Naive thymus-derived CD4-positive, alpha-beta T cell (primary cell): ENCODE measurements at regions not wholly inside any gene's neighbourhood (a gene's known extent, or its start where the extent isn't known, plus 50 kb on each side); places are given as distances from the start of the nearest gene placed in this dataset.

Source experiments
- ATAC-seq: fragments of 150-1000 bp; cut with Tn5 transposase; 2 replicates; pipeline ENCODE4 v1.10.0; 2021; ENCODE audit warnings: mild to moderate bottlenecking, moderate library complexity
- CTCF ChIA-PET: fragments of 350-600 bp; sonication (Branson Sonifier 250); formaldehyde crosslinking; loops from one replicate; lab custom pipeline; 2021; ENCODE audit warnings: antibody characterized with exemption; lab: Charles Lee
- POLR2A ChIA-PET: fragments of 350-600 bp; sonication (Branson Sonifier 250); formaldehyde crosslinking; loops from one replicate; lab custom pipeline; 2021; ENCODE audit warnings: antibody characterized with exemption, inconsistent platforms; lab: Charles Lee
- DNase-seq, 9 donors: peaks; one replicate each; pipeline versions ENCODE4 v3.0.0 to v3.0.0-alpha.2; 2020 to 2022; ENCODE audit warnings: mixed read lengths in 1 of 9
- H3K27ac ChIP-seq: one replicate; pipeline ENCODE4 v1.7.0; 2013; ENCODE audit warnings: mild to moderate bottlenecking, low read depth, low read length, moderate library complexity
- H3K27me3 ChIP-seq, 2 donors: one replicate each; pipeline ENCODE4 v1.7.0; 2013; ENCODE audit warnings: low read length in 2 of 2, mild to moderate bottlenecking in 2 of 2, moderate library complexity in 2 of 2; ENCODE audit not compliant: control insufficient read depth in 2 of 2, insufficient read depth in 2 of 2
- H3K36me3 ChIP-seq, 3 experiments: 1 replicate in 2 of 3; 2 replicates in 1 of 3; pipeline ENCODE4 v1.7.0; 2013; ENCODE audit warnings: low read length in 3 of 3, mild to moderate bottlenecking in 3 of 3, moderate library complexity in 1 of 3; ENCODE audit not compliant: insufficient read depth in 3 of 3, control insufficient read depth in 2 of 3
- H3K4me1 ChIP-seq, 2 donors: one replicate each; pipeline ENCODE4 v1.7.0; 2013; ENCODE audit warnings: low read length in 2 of 2, mild to moderate bottlenecking in 2 of 2, moderate library complexity in 1 of 2; ENCODE audit not compliant: control insufficient read depth in 2 of 2, insufficient read depth in 2 of 2
- H3K4me3 ChIP-seq: 2 replicates; pipeline ENCODE4 v1.7.0; 2013; ENCODE audit warnings: mild to moderate bottlenecking, low read length
- H3K9me3 ChIP-seq, 3 experiments: 1 replicate in 2 of 3; 2 replicates in 1 of 3; pipeline ENCODE4 v1.7.0; 2013; ENCODE audit warnings: low read length in 3 of 3; ENCODE audit not compliant: control insufficient read depth in 2 of 3
- H3K27ac Mint-ChIP-seq, 9 donors: one replicate each; pipeline ENCODE4 v1.8.0; 2020 to 2022; ENCODE audit warnings: mixed read lengths in 9 of 9, mild to moderate bottlenecking in 8 of 9, moderate library complexity in 5 of 9, inconsistent platforms in 2 of 9
- H3K27me3 Mint-ChIP-seq, 5 donors: one replicate each; pipeline ENCODE4 v1.8.0; 2021 to 2022; ENCODE audit warnings: mixed read lengths in 5 of 5, mild to moderate bottlenecking in 1 of 5
- H3K36me3 Mint-ChIP-seq, 5 donors: one replicate each; pipeline ENCODE4 v1.8.0; 2020 to 2022; ENCODE audit warnings: mixed read lengths in 5 of 5, mild to moderate bottlenecking in 3 of 5, inconsistent platforms in 1 of 5
- H3K4me1 Mint-ChIP-seq, 7 donors: one replicate each; pipeline ENCODE4 v1.8.0; 2020 to 2022; ENCODE audit warnings: mixed read lengths in 7 of 7, mild to moderate bottlenecking in 3 of 7, inconsistent platforms in 1 of 7
- H3K4me3 Mint-ChIP-seq, 10 donors: one replicate each; pipeline ENCODE4 v1.8.0; 2020 to 2022; ENCODE audit warnings: mild to moderate bottlenecking in 10 of 10, mixed read lengths in 10 of 10, moderate library complexity in 6 of 10, inconsistent platforms in 2 of 10
- H3K9me3 Mint-ChIP-seq, 11 donors: one replicate each; pipeline ENCODE4 v1.8.0; 2020 to 2022; ENCODE audit warnings: mixed read lengths in 11 of 11, mild to moderate bottlenecking in 4 of 11, inconsistent platforms in 1 of 11, moderate library complexity in 1 of 11
- intact Hi-C, 2 donors: fragments of 100-400 bp; cut with micrococcal nuclease; formaldehyde crosslinking; loops; one replicate each; pipeline ENCODE4 v1.15.1; 2023

DNA sequence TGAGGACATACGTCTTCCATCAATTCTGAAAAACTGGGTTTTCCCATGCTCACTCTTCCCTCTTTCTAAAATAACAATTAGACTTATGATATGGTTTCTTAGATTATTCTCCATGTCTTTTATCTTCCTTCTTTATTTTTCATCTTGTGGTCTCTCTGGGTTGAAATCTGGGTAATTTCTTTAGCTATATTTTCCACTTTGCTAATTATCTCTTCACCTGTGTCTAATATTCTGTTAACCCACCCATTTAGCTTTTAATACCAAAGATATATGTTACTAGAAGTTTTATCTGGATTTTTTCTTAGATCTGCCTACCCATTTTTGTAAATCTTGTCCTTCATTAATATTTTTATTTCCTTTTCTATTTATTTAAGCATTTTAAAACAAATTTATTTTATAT lies 121.8 kb downstream of the TENT5A start:
- Histone ChIP-seq H3K36me3 (no peaks in the 10 kb centered on the region), H3K4me1 (no peaks in the 10 kb centered on the region), H3K9me3 (peaks cover 0 to 6% (median 0%) of the 10 kb centered on the region in 3 experiments), H3K4me3 (no peak overlapping the region), H3K27me3 (no peaks in the 10 kb centered on the region), H3K27ac (no peak overlapping the region)
- no peak for ATAC-seq
- ChIA-PET POLR2A (no interaction called here), CTCF (no interaction called here)
- Mint-ChIP-seq H3K27me3 (no peaks in the 10 kb centered on the region), H3K9me3 (peaks cover 2 to 41% (median 10%) of the 10 kb centered on the region in 11 donors), H3K4me1 (no peaks in the 10 kb centered on the region), H3K36me3 (peaks cover 0 to 4% (median 0%) of the 10 kb centered on the region in 5 donors), H3K4me3 (no peak overlapping the region), H3K27ac (no peak overlapping the region)
- no peak for DNase-seq
- intact Hi-C loops = no loop called here

- no peak overlapping the region for H3K27ac ChIP-seq
- Mint-ChIP-seq H3K27ac (no peak overlapping the region), H3K36me3 (no peaks in the 10 kb centered on the region), H3K4me1 (no peaks in the 10 kb centered on the region), H3K4me3 (no peak overlapping the region), H3K27me3 (no peaks in the 10 kb centered on the region), H3K9me3 (peaks cover 0 to 13% (median 4%) of the 10 kb centered on the region in 11 donors)
- H3K4me1 ChIP-seq = no peaks in the 10 kb centered on the region
- no peak overlapping the region for H3K4me3 ChIP-seq
- no peaks in the 10 kb centered on the region for H3K36me3 ChIP-seq
- no peaks in the 10 kb centered on the region for H3K9me3 ChIP-seq
- intact Hi-C loops = no loop called here
- ChIA-PET POLR2A (no interaction called here), CTCF (no interaction called here)
- no peaks in the 10 kb centered on the region for H3K27me3 ChIP-seq
- ATAC-seq (no peak), DNase-seq (no peak)
Observed at GRCh38 chr6:81625216-81625615, 127.3 kb downstream of the TENT5A start.

DNA sequence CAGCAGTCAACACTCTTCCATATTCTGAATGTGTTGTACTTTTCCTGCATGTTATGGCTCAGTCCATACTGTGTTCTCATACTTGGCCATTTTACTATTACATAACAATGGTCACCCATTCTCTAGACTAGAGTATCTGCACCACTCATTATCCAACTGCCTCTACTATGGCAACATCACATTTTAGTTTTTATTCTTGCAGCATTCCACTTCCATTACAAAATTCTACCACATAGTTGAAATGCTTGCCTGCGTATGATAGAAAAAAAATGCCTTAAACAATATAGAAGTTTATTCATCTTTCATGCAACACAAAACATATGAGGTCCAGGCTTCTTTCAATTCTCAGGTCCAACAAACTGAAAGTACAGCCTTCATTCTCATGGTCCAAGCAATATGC lies 128.0 kb downstream of the TENT5A start:
- no peaks in the 10 kb centered on the region for H3K9me3 ChIP-seq
- ChIA-PET CTCF (no interaction called here), POLR2A (no interaction called here)
- peaks cover 0 to 9% (median 4%) of the 10 kb centered on the region in 11 donors for H3K9me3 Mint-ChIP-seq
- H3K36me3 Mint-ChIP-seq = no peaks in the 10 kb centered on the region
- no peak for ATAC-seq
- intact Hi-C loops = no loop called here
- DNase-seq = no peak
- H3K4me3 Mint-ChIP-seq = no peak overlapping the region
- no peaks in the 10 kb centered on the region for H3K36me3 ChIP-seq
- H3K27me3 ChIP-seq = no peaks in the 10 kb centered on the region
- H3K27ac Mint-ChIP-seq = no peak overlapping the region
- H3K27ac ChIP-seq = no peak overlapping the region
- no peak overlapping the region for H3K4me3 ChIP-seq
- H3K4me1 ChIP-seq = no peaks in the 10 kb centered on the region
- no peaks in the 10 kb centered on the region for H3K4me1 Mint-ChIP-seq
- H3K27me3 Mint-ChIP-seq = no peaks in the 10 kb centered on the region

DNA sequence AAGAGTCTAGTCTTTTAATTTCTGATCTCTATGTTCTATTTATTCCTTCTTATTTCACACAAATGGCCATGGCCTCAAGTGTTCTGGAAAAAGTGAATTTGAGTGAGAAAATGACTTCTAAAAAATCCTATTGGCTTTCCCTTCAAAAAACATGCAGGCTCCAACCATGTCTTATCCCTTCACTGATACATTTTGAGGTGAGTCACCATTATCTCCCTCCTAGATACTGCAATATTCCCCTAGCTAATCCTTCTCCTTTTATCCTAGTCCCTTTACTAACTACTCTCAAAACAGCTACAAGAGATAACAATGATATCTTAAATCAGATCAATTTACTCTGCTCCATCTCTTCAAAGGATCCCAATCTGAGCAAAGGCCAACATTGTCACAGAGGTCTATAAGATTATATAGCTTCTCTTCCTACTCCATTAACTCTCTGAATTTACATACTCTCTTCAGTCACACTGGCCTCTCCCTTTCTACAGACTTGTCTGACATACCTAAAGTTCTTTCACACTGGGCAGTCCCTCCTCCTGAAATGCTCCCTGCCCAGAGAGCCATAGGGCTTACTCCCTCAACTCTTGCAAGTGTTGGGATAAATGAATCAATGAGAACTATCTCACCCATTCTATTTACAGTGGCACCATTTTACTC lies 129.2 kb downstream of the TENT5A start:
- CTCF ChIA-PET = no interaction called here
- intact Hi-C loops = no loop called here
- Histone ChIP-seq H3K4me1 (no peaks in the 10 kb centered on the region), H3K36me3 (no peaks in the 10 kb centered on the region), H3K4me3 (no peak overlapping the region), H3K27ac (no peak overlapping the region), H3K9me3 (no peaks in the 10 kb centered on the region), H3K27me3 (no peaks in the 10 kb centered on the region)
- Mint-ChIP-seq H3K36me3 (no peaks in the 10 kb centered on the region), H3K9me3 (peaks cover 0 to 9% (median 4%) of the 10 kb centered on the region in 11 donors), H3K4me3 (no peak overlapping the region), H3K4me1 (no peaks in the 10 kb centered on the region), H3K27ac (no peak overlapping the region), H3K27me3 (no peaks in the 10 kb centered on the region)
- DNase-seq (no peak), ATAC-seq (no peak)
- POLR2A ChIA-PET = no interaction called here

- ATAC-seq (no peak), DNase-seq (no peak)
- Mint-ChIP-seq H3K27me3 (no peaks in the 10 kb centered on the region), H3K4me3 (no peak overlapping the region), H3K27ac (no peak overlapping the region), H3K36me3 (no peaks in the 10 kb centered on the region), H3K4me1 (no peaks in the 10 kb centered on the region), H3K9me3 (peaks cover 0 to 7% (median 4%) of the 10 kb centered on the region in 11 donors)
- no peak overlapping the region for H3K4me3 ChIP-seq
- no peak overlapping the region for H3K27ac ChIP-seq
- ChIA-PET CTCF (no interaction called here), POLR2A (no interaction called here)
- intact Hi-C loops = no loop called here
- H3K27me3 ChIP-seq = no peaks in the 10 kb centered on the region
- no peaks in the 10 kb centered on the region for H3K36me3 ChIP-seq
- no peaks in the 10 kb centered on the region for H3K9me3 ChIP-seq
- H3K4me1 ChIP-seq = no peaks in the 10 kb centered on the region
Observed at GRCh38 chr6:81621816-81622395, 130.6 kb downstream of the TENT5A start.

DNA sequence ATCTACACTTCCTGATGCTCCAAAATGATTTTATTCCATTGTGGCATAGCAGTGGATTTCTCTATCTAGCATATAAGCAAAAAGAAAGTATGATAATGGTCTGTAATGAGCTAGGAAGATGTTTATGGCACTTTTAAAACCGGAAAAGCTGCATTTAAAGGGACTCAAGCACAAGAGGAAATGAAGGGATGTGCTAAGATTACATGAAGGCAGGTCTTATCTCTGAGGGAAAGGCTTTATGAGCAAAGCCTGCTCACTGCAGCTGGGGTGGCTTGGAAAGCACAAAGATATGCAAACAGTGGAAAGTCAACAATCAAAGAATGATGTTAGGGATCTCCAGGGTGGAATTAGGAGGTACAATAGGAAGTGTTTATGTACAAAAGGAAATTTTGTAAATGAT lies 138.2 kb downstream of the TENT5A start:
- Histone ChIP-seq H3K9me3 (no peaks in the 10 kb centered on the region), H3K27ac (no peak overlapping the region), H3K27me3 (no peaks in the 10 kb centered on the region), H3K4me1 (no peaks in the 10 kb centered on the region), H3K36me3 (no peaks in the 10 kb centered on the region), H3K4me3 (no peak overlapping the region)
- H3K27me3 Mint-ChIP-seq = no peaks in the 10 kb centered on the region
- no peak overlapping the region for H3K27ac Mint-ChIP-seq
- intact Hi-C loops = no loop called here
- H3K4me3 Mint-ChIP-seq = no peak overlapping the region
- CTCF ChIA-PET = no interaction called here
- POLR2A ChIA-PET = no interaction called here
- DNase-seq (no peak), ATAC-seq (no peak)
- H3K36me3 Mint-ChIP-seq = no peaks in the 10 kb centered on the region
- peaks cover 0 to 12% (median 5%) of the 10 kb centered on the region in 7 donors for H3K4me1 Mint-ChIP-seq
- peaks cover 0 to 2% (median 0%) of the 10 kb centered on the region in 11 donors for H3K9me3 Mint-ChIP-seq

GRCh38 chr6:81613606-81614005 lies 138.9 kb downstream of the TENT5A start:
- H3K4me1 ChIP-seq = no peaks in the 10 kb centered on the region
- no peak overlapping the region for H3K27ac Mint-ChIP-seq
- no peaks in the 10 kb centered on the region for H3K9me3 ChIP-seq
- peaks cover 0 to 3% (median 0%) of the 10 kb centered on the region in 11 donors for H3K9me3 Mint-ChIP-seq
- peaks cover 0 to 12% (median 5%) of the 10 kb centered on the region in 7 donors for H3K4me1 Mint-ChIP-seq
- H3K27me3 Mint-ChIP-seq = no peaks in the 10 kb centered on the region
- intact Hi-C loops = no loop called here
- no peak overlapping the region for H3K4me3 Mint-ChIP-seq
- ChIA-PET CTCF (no interaction called here), POLR2A (no interaction called here)
- H3K27ac ChIP-seq = no peak overlapping the region
- H3K36me3 Mint-ChIP-seq = no peaks in the 10 kb centered on the region
- no peaks in the 10 kb centered on the region for H3K27me3 ChIP-seq
- H3K36me3 ChIP-seq = no peaks in the 10 kb centered on the region
- ATAC-seq (no peak), DNase-seq (no peak)
- H3K4me3 ChIP-seq = no peak overlapping the region
